T47D (cell line): ENCODE measurements at regions not wholly inside any gene's neighbourhood (a gene's known extent, or its start where the extent isn't known, plus 50 kb on each side); places are given as distances from the start of the nearest gene placed in this dataset.

ENCODE experiments used
- DNase-seq, 2 experiments: peaks; one replicate each; pipeline versions ENCODE4 v3.0.0 to v3.0.0-alpha.2; 2011 to 2012; ENCODE audit warnings: low read depth in 1 of 2, low spot score in 1 of 2
- JUND ChIP-seq: IDR thresholded peaks from 2 replicates; pipeline ENCODE4 v1.6.1; 2012; ENCODE audit warnings: low read depth
- in situ Hi-C: cut with HindIII; loops from 2 replicates; pipeline ENCODE4 v1.10.0; 2016; ENCODE audit warnings: low sequenced_read_pairs, low pct_unique_long_range_greater_than_20kb

DNA sequence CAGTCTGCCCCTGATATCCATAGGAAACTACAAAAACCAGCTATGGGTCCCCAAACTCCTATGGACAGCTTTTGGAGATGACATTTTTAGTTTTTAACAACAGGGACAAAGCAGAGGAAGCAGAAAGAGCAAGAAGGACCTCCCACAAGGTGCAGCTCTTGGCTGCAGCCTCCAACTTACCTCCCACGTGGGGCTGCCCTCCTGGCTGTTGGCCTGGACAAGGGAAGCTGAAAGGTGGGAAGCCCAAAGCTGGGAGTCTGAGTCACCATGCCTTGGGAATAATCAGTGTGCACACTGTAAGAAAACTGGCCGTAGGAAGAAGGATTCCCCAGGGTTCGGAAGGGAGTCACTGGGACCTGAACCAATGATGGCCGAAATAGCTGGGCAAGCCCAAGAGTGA, 51.8 kb upstream of the PAX1 start:
- in situ Hi-C loops, result no loop called here
- TF ChIP-seq JUND, result no peak
- DNase-seq, result no peak

DNA sequence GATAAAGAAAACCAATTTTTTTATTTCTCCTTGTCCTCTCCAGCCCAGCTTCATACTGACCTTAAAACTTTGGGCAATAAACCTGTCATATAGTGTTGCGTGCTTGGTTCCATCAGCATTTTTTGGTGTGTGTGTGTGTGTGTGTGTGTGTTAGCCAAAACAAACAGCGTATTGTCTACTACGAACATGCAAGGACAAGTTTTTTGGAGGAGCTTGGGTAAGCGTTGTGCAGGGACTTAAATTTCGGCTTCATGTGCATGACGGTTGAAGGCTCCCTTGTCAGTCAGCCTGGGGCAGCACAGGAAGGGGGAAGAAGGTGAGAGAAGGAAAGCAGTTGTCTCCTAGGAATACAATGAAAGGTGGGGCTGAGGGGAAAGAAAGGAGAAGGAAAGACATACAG, 62.0 kb upstream of the PAX1 start:
- no peak for TF ChIP-seq JUND
- DNase-seq, result no peak
- in situ Hi-C loops, result no loop called here

DNA sequence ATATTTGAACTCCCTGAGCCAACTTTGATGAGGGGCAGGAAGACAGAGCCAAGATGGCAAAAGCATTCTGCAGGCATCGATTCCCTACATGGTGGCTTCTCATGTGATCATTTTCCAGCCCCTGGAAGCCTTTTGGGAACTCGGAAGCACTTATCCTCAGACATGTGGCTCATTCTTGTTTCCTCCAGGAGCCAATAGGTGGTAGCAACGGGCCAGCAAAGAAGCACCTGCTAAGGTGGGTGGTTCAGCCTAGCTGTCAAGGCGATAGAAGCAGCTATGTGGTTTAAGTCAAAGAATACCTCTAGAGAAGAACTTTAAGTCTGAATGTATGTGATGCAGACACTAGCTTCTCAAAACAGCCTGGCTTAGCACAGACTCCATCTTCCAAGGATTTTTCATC, 64.9 kb upstream of the PAX1 start:
- peak; percentile 70 to 86 for DNase-seq
- in situ Hi-C loops, result no loop called here

DNA sequence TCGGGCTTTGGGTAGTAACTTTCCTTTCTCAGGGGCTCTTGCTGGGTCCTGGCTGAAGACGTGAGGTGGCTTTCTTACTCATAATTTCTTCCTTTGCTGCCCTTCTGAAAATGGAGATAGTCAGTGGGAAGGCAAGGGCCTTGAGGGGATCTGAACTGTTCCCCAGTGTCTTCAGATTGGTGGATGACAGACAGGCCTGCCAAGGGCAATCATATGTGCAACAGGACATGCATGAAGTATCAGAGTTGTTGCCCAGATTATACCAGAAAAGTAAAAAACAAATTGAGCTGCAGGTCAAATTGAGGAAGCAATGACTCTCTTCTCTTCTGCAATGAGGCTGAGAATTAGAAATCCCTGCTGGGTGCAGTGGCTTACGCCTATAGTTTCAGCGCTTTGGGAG, 71.6 kb upstream of the PAX1 start:
- no peak for TF ChIP-seq JUND
- in situ Hi-C loops, result no loop called here
- DNase-seq, result no peak

More for the DNA sequence above, 64.9 kb upstream of the PAX1 start:
- no peak for TF ChIP-seq JUND

DNA sequence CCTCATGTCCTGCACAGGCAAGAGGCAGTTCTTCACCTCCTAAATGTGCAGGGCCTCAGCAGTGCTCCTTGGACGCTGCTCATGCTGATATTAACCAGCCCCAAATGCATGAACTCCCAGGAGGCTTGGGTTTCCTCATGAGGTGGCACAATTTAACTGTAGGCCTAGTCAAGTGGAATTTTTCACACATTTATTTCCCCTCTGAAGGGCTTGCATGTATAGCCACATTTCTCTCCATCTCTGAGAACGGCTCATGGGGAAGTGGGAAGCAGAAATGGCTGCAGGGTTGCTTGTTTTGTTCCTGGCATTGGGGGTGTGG, 72.8 kb upstream of the PAX1 start:
- DNase-seq, result no peak
- TF ChIP-seq JUND, result no peak
- in situ Hi-C loops, result no loop called here

DNA sequence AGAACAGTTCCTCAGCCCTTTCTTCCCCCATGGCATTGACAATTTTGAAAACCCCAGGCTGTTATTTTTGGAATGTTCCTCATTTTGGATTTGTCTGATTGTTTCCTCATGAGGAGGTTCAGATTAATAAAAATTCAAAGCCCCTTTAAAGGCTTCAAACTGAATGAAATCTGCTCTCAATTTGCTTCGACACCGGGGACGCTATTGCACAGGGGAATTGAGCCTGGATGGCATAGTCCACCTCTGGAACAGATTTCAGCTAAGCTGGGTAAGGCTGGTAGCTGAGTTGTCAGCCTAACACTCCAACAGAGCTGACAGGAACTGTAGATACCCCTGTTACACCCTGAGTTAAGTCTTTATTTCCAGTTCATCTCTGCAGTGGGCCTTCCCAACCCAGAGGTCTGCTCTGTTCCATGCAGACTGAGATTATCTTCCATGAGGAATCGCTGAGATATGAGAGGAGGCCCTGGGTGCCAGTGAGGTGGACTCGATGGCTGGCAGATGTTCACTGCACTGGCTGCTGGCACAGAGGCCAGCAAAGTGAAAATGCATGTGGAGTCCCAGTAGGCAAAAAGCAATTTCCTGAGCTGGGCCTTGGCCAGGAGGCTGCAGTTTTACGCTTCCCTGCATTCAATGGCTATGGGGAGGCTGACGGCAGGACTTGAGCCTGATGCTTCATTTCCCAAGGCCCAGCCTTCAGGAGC, 73.3 kb upstream of the PAX1 start:
- TF ChIP-seq JUND, result no peak
- DNase-seq, result no peak
- in situ Hi-C loops, result no loop called here

DNA sequence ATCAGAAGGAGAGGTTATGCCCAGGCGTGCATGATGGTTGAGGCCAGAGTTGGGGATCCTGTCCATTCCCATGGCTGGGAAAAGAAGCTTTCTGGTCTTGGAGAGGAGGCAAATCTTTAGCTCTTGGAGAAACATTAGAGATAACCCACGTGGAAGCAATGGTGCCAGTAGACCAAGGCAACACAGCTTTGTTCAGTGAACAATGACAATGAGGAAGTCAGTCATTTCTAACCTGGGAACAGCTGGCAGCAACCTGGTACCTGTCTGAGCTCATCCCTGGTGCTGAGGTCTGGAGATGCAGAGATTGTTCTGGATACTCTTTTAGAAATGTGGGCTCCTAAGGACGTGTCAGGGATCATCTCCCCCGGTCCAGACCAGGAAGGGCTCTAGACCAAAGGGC, 76.7 kb upstream of the PAX1 start:
- in situ Hi-C loops, result no loop called here
- no peak for TF ChIP-seq JUND
- DNase-seq, result no peak

DNA sequence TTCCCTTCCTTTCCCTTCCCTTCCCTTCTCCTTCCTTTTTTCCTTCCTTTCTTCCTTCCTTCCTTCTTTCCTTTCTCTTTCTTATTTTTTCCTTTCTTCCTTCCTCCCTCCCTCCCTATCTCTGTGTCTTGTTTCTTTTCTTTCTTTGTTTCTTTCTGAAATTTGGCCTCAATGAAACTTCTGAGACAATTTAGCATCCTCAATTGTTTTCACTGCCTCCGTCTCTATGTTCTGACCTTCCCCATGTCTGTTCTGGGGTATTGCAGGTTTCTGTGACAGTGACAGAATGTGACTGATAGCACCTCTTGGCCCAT, 81.7 kb upstream of the PAX1 start:
- in situ Hi-C loops, result no loop called here
- no peak for DNase-seq
- TF ChIP-seq JUND, result no peak

DNA sequence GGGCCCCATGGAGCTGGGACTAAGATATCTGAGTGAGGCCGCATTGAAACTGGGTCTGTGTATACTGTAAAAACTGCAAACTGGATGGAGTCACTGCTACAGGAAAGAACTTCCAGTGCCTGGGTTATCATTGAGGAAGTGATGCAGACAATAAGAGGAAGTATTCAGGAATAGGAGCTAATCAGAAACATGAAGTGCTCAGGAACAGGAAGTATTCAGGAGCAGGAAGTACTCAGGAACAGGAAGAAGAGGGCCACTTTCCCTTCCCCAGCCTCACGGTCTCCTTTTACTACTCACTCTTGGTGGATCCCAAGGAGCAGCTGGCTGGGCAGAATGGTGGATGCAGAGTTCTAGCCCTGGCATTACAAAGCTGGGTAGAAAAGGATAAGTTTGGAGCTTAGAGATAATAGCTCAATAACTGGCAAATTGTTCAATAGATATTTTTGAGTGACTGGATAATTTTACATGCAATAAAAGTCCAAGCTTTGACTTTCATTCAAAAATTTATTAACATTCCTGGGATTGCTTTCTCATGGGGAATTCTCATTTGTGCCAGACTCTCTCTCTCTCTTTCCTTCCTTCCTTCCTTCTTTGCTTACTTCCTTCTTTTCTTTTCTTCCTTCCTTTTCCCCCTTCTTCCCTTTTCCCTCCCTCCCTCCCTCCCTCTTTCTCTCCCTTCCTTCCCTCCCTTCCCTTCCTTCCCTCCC, 82.2 kb upstream of the PAX1 start:
- TF ChIP-seq JUND, result no peak
- in situ Hi-C loops, result no loop called here
- no peak for DNase-seq

DNA sequence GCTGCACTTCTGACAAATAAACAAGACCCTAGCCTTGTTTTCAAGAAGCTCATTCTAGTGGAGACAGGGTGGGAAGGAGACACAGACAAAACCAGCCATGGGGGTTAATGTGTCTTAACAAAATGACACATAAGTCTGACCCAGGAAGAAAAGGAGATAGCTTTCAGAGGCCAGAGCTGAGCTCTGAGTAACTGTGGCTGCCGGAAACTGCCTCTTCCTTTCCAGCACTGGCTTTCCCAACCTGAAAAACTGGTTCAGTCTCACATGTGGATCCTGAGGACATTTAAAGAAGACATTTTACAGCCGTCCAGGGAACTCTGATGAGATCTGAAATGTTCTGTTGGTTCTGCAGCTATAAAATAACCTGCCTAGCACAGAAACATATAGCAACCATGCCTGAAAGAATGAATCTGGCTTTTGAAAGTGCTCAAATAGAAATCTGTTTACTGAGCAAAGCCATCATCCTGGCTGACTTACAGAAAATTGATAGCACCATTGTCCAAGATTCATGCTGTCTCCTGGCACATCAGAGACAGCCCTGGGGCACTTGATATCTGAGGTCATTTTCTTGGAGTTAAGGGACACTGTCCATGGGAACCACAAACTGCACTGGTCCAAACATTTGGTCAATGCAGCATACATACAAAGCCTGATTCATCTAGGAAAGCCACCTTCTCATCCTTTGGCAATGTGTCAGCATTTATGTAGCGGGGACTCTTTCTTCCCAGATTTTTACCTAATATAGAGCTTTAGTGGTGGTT, 83.2 kb upstream of the PAX1 start:
- TF ChIP-seq JUND, result no peak
- DNase-seq, result peak; percentile 20 to 84
- in situ Hi-C loops, result no loop called here

DNA sequence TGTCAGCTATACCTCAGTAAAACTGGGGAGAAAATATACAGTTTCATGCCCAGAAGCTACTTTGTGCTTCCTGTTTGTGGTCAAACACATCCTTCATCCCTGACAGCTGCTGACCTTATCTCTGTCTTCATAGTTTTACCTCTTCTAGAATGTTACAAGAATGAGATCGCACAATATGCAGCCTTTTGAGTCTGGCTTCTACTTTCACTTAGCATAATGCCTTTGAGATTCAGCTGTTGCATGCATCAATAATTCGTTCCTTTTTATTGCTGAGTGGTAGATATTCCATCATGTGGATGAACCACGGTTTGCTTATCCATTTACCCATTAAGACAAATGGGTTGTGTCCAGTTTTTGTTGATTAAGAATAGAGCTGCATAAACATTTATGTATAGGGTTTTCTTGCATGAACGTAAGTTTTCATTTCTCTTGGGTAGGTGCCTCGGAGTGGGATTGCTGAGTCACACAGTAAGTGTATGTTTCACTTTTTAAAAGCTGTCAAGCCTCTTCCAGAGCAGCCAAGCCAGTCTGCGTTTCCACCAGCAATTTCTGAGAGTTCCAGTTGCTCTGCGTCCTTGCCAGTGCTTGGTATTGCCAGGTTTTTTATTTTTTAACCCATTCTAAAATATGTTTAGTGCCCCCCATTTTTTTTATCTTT, 86.6 kb upstream of the PAX1 start:
- DNase-seq, result no peak
- TF ChIP-seq JUND, result no peak
- in situ Hi-C loops, result no loop called here

DNA sequence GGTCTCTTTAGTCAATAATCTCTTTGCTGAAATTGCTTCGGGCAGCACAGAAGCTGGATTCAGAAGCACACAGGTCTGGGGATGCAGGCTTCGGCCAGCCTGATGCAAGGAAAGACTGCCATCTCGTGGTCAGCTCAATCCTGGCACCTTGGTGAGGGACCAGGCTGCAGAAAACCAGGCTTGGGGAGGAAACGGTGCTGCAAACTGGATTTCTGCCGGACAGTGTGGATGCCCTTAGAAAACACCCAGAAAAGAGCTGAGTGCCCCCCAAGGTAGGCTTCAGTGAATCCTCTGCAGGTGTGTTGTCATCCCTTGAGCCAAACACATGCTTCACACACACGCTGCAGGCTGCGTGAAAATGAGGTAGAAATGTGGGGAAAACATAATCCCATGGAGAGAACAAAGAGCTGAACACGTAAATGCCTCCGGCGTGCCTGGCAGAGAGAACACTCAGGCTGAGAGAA, 89.8 kb upstream of the PAX1 start:
- TF ChIP-seq JUND, result no peak
- in situ Hi-C loops, result no loop called here
- DNase-seq, result peak; percentile 80 to 81

DNA sequence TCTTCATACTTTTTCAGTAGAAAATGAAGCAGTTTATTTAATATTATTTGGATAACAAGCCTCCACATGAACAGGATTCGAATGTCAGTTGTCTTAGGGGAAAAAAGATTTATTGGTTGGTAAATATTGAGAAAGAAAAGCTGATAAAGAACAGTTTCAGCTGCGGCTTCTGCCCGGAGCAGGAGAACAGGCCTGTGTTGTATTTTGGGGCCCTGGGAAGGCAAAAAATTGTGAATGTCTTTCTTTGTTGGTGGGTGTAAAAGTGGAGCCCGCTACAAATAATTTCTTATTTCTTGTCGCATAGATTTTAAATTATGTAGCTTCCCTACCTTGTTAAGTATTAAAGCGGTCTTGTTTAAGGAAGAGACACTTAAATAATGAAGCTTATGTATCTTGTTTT, 90.5 kb upstream of the PAX1 start:
- DNase-seq, result no peak
- no peak for TF ChIP-seq JUND
- in situ Hi-C loops, result no loop called here
